ENCODE measurements at regions not wholly inside any gene's neighbourhood (a gene's known extent, or its start where the extent isn't known, plus 50 kb on each side); places are given as distances from the start of the nearest gene placed in this dataset.
"Not testable (repeated sequence)": the region's sequence is repeated elsewhere in the genome, so short reads cannot be mapped to it uniquely, and the experiment has no call there.

DNA sequence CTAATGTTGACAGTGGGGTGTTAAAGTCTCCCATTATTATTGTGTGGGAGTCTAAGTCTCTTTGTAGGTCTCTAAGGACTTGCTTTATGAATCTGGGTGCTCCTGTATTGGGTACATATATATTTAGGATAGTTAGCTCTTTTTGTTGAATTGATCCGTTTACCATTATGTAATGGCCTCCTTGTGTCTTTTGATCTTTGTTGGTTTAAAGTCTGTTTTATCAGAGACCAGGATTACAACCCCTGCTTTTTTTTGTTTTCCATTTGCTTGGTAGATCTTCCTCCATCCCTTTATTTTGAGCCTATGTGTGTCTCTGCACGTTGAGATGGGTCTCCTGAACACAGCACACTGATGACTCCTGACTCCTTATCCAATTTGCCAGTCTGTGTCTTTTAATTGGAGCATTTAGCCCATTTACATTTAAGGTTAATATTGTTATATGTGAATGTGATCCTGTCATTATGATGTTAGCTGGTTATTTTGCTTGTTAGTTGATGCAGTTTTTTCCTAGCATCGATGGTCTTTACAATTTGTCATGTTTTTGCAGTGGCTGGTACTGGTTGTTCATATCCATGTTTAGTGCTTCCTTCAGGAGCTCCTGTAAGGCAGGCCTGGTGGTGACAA is 188.9 kb downstream of the TTC6 start:
- H3K9me3 Mint-ChIP-seq: peaks cover 2 to 23% (median 10%) of the 10 kb centered on the region in 7 donors
- H3K4me3 Mint-ChIP-seq: not testable (repeated sequence)

DNA sequence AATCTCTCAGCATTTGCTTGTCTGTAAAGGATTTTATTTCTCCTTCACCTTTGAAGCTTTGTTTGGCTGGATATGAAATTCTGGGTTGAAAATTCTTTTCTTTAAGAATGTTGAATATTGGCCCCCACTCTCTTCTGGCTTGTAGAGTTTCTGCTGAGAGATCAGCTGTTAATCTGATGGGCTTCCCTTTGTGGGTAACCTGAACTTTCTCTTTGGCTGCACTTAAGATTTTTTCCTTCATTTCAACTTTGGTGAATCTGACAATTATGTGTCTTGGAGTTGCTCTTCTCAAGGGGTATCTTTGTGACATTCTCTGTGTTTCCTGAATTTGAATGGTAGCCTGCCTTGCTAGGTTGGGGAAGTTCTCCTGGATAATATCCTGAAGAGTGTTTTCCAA is 189.4 kb downstream of the TTC6 start:
- DNase-seq; H3K27ac Mint-ChIP-seq; H3K27me3 Mint-ChIP-seq; H3K4me3 Mint-ChIP-seq; H3K36me3 Mint-ChIP-seq; H3K4me1 Mint-ChIP-seq; ATAC-seq (ENCODE audit: low read depth in 2 of 2): not testable (repeated sequence)
- H3K9me3 Mint-ChIP-seq: peaks cover 2 to 23% (median 10%) of the 10 kb centered on the region in 7 donors

More for the DNA sequence above, 188.9 kb downstream of the TTC6 start:
- not testable (repeated sequence) for H3K4me1 Mint-ChIP-seq; ATAC-seq (ENCODE audit: low read depth in 2 of 2); H3K36me3 Mint-ChIP-seq; H3K27me3 Mint-ChIP-seq; DNase-seq
- H3K27ac Mint-ChIP-seq: peak overlapping the region in 1 of 6 donors; percentile 50

DNA sequence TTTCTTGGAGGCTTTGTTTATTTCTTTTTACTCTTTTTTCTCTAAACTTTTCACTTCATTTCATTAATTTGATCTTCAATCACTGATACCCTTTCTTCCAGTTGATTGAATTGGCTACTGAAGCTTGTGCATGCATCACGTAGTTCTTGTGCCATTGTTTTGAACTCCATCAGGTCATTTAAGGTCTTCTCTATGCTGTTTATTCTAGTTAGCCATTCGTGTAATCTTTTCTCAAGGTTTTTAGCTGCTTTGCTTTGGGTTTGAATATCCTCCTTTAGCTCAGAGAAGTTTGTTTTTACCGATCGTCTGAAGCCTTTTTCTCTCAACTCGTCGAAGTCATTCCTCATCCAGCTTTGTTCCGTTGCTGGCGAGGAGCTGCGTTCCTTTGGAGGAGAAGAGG is 189.9 kb downstream of the TTC6 start:
- H3K27ac Mint-ChIP-seq; ATAC-seq (ENCODE audit: low read depth in 2 of 2); H3K4me1 Mint-ChIP-seq; DNase-seq; H3K4me3 Mint-ChIP-seq; H3K36me3 Mint-ChIP-seq; H3K27me3 Mint-ChIP-seq: not testable (repeated sequence)
- H3K9me3 Mint-ChIP-seq: peaks cover 2 to 20% (median 10%) of the 10 kb centered on the region in 7 donors

DNA sequence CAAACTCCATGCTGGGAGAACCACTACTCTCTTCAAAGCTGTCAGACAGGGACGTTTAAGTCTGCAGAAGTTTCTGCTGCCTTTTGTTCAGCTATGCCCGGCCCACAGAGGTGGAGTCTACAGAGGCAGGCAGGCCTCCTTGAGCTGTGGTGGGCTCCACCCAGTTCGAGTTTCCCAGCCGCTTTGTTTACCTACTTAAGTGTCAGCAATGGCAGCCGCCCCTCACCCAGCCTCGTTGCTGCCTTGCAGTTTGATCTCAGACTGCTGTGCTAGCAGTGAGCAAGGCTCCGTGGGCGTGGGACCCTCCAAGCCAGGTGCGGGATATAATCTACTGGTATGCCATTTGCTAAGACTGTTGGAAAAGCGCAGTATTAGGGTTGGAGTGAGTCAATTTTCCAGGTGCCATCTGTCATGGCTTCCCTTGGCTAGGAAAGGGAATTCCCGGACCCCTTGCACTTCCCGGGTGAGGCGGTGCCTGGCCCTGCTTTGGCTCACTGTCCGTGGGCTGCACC is 190.7 kb downstream of the TTC6 start:
- not testable (repeated sequence) for H3K4me3 Mint-ChIP-seq; ATAC-seq (ENCODE audit: low read depth in 2 of 2); H3K36me3 Mint-ChIP-seq; H3K27me3 Mint-ChIP-seq; DNase-seq; H3K27ac Mint-ChIP-seq; H3K4me1 Mint-ChIP-seq
- H3K9me3 Mint-ChIP-seq: peaks cover 0 to 12% (median 9%) of the 10 kb centered on the region in 7 donors

DNA sequence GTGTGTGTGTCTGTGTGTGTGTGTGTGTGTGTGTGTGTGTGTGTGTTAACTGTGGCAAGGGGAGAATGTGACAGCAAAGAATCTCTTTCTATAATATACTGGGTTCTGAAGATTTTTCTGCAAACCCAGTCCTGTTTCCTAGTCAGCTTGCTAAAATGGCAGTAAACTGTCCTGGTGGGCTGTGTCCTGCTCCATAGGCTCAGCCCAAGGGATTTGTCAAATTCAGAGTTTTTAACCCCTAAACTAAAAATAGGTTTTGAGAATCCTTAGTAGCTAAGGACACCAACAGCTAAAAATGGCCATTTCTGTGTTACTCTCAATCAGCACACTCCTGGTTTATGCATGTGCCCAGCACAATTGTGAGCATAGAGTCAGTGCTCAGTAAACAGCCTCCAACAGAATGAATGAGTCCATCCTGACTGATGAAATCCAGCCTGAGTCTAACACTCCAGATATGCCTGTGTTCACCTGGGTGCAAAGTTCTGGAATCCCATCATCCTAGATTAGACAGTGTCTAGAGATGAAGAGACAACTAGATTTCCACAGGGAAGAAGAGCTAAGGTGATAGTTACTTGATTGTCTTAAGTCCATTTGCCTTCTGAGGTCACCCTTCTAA is 192.6 kb downstream of the TTC6 start:
- ATAC-seq (ENCODE audit: low read depth in 2 of 2) (no peak), DNase-seq (no peak)
- no peaks in the 10 kb centered on the region for H3K36me3 Mint-ChIP-seq
- no peaks in the 10 kb centered on the region for H3K27me3 Mint-ChIP-seq
- no peaks in the 10 kb centered on the region for H3K4me1 Mint-ChIP-seq
- no peak overlapping the region for H3K4me3 Mint-ChIP-seq
- no peak overlapping the region for H3K27ac Mint-ChIP-seq
- H3K9me3 Mint-ChIP-seq: peaks cover 0 to 12% (median 4%) of the 10 kb centered on the region in 7 donors

DNA sequence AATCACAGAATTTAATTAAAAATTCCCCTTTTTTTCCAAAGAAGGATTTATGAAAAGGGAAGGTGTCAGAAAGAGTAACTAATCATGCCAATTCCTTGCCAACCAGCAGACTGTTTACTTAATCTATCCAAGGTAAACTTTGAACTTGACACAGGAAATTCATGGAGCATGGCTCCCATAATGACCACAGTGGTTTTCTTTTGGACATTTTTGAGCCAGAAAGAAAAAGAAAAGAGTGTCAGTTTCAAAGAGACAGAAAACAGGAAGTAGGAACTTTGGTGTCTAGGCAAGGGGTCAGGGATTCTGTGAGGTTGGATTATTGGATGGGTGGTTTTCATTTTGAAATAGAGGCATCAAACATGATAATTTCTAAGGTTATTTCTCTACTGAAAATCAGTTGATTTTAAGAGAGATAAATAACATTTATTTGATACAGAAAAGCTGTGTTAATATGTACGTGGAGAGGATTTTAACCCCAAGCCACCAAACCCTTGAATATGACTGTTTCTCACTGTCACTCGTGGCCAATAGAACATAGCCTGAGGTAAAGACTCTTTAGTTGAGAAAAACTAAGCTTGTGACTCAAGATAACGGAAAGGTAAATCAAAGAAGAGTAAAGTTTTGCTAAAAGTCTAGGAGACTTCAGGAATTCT is 196.1 kb downstream of the TTC6 start:
- Mint-ChIP-seq H3K36me3 (no peaks in the 10 kb centered on the region), H3K4me3 (no peak overlapping the region), H3K9me3 (peaks cover 0 to 4% (median 0%) of the 10 kb centered on the region in 7 donors), H3K27me3 (no peaks in the 10 kb centered on the region), H3K27ac (no peak overlapping the region), H3K4me1 (no peaks in the 10 kb centered on the region)
- no peak for DNase-seq
- ATAC-seq (ENCODE audit: low read depth in 2 of 2): no peak

DNA sequence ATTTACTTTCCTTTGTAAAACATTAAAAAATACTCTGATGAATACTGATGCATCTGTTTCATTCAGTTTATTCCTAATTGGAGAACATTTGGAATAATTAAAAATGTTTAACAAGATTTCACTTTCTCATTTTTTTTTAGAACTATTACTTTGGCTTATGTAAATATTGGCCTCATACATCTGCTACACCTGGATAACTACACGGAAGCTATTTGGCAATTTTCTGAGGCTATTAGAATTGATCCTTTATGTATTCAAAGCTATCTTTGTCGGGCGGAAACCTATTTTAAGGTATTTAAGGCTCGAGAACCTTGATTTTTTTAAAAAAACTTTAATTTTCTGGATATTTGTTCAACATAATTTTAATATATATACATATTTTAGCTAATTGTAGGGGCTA is 196.7 kb downstream of the TTC6 start:
- no peak for DNase-seq

DNA sequence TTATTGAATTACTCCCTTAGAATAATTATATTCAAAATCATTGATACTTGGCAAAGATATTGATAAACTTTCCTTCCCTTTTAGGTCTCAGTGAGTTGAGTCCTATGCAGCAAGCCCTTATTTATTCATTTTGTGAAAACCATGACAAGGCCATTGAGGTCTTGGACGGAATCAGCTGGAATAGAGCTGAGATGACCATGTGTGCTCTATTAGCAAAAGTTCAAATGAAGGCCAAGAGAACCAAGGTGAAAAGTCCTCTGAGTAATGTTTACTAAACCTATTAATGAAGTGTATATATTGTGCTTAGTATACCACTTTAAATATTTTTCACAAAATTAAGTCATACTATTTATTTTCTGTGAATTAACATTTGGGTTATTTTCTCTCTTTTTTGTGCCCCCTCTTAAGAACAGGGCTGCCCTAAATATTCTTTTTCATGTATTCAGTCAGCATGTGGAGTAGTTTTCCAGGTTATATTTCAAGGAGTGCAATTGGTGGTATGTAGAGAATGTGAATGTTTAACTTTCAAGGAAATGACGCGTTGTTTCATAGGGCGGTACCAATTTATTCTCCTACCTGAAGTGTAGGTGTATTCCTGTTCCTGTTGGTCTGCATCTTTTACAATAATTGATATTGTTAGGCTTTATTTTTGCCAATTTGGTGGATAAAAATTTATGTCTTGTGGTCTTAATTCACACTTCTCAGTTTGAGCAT is 201.4 kb downstream of the TTC6 start:
- Mint-ChIP-seq H3K4me3 (no peak overlapping the region), H3K27me3 (no peaks in the 10 kb centered on the region), H3K36me3 (no peaks in the 10 kb centered on the region), H3K9me3 (peaks cover 0 to 6% (median 0%) of the 10 kb centered on the region in 7 donors), H3K4me1 (no peaks in the 10 kb centered on the region), H3K27ac (no peak overlapping the region)
- ATAC-seq (ENCODE audit: low read depth in 2 of 2) (no peak), DNase-seq (no peak)

More for the DNA sequence above, 196.7 kb downstream of the TTC6 start:
- H3K4me3 Mint-ChIP-seq: no peak overlapping the region
- no peaks in the 10 kb centered on the region for H3K27me3 Mint-ChIP-seq
- H3K27ac Mint-ChIP-seq: no peak overlapping the region
- no peaks in the 10 kb centered on the region for H3K4me1 Mint-ChIP-seq
- no peaks in the 10 kb centered on the region for H3K36me3 Mint-ChIP-seq
- ATAC-seq (ENCODE audit: low read depth in 2 of 2): no peak
- H3K9me3 Mint-ChIP-seq: peaks cover 0 to 4% (median 0%) of the 10 kb centered on the region in 7 donors

DNA sequence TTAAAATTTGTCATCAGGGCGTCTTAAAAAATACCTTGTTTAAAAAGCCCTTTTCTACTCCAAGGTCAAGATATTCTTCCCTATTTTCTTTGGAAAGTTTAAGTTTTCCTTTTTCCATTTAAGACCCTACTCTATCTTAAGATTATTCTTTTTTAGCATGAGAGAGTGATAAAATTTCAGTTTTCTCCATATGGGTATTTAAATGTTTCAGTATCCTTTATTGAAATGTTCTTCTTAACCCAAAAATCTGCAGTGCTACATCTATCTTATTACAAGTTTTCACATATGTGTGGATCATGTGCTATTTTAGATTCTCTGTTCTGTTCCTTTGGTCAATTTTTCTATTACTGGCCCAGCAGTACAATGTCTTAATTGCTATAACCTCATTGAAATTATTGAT is 202.2 kb downstream of the TTC6 start:
- ATAC-seq (ENCODE audit: low read depth in 2 of 2) (no peak), DNase-seq (no peak)
- no peaks in the 10 kb centered on the region for H3K4me1 Mint-ChIP-seq
- H3K4me3 Mint-ChIP-seq: no peak overlapping the region
- H3K36me3 Mint-ChIP-seq: no peaks in the 10 kb centered on the region
- H3K27me3 Mint-ChIP-seq: no peaks in the 10 kb centered on the region
- no peak overlapping the region for H3K27ac Mint-ChIP-seq
- peaks cover 0 to 8% (median 2%) of the 10 kb centered on the region in 7 donors for H3K9me3 Mint-ChIP-seq

DNA sequence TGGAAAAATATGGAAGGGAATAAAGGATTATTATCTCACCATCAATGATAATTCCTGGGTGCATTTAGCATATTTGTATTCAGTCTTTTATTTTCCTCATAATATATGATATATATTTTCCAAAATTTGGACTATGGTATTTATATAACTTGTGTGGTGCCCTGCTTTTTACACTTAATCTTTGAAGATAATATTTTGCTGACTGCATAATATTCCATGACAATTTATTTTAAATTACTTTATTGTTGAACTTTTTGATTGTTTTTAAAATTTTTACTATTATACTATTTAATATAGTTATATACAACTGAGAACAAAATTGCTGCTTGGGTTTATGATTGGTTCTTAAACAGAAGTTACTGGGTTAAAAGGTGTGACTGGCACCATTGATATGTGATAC is 212.3 kb downstream of the TTC6 start:
- H3K4me3 Mint-ChIP-seq: no peak overlapping the region
- H3K4me1 Mint-ChIP-seq: no peaks in the 10 kb centered on the region
- DNase-seq (no peak), ATAC-seq (ENCODE audit: low read depth in 2 of 2) (no peak)
- peaks cover 0 to 5% (median 0%) of the 10 kb centered on the region in 3 donors for H3K27me3 Mint-ChIP-seq
- no peak overlapping the region for H3K27ac Mint-ChIP-seq
- no peaks in the 10 kb centered on the region for H3K36me3 Mint-ChIP-seq
- H3K9me3 Mint-ChIP-seq: peaks cover 0 to 5% (median 2%) of the 10 kb centered on the region in 7 donors

DNA sequence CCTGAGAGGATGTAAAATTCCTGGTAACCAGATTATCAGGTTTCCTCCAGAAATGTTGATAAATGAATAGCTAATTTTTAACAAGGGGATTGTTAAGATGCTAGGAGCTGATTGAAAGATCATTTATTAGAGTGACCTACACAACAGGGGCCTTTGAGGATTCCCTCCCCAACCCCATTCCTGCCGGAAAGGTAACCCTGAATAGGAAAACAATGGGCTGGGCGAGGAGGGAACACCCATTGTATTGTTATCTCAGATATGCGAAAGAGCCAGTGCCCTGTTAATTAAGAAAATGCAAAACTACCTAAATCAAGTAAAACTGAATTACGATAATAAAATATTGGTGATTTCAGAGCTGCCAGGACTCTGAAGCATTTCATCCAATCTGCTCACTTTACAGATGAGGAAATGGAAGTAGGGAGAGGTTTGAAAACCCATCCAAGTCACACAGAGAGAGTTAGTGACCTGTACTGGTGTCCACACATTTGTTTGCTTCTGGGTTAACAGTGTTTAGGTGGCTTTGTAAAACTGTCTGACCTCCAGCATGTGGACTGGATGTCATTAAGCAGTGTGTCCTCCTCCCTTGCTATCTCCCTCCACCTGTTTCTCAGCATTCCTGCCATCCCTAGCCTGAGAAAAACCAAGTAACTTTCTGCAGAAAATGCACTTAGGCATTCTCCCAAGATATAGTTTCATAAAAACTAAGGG is 214.8 kb downstream of the TTC6 start:
- H3K27ac Mint-ChIP-seq: peak overlapping the region in 1 of 6 donors; percentile 43
- H3K4me1 Mint-ChIP-seq: no peaks in the 10 kb centered on the region
- H3K36me3 Mint-ChIP-seq: no peaks in the 10 kb centered on the region
- no peak for DNase-seq
- peaks cover 0 to 5% (median 2%) of the 10 kb centered on the region in 7 donors for H3K9me3 Mint-ChIP-seq
- peaks cover 0 to 5% (median 0%) of the 10 kb centered on the region in 3 donors for H3K27me3 Mint-ChIP-seq
- H3K4me3 Mint-ChIP-seq: no peak overlapping the region
- no peak for ATAC-seq (ENCODE audit: low read depth in 2 of 2)

DNA sequence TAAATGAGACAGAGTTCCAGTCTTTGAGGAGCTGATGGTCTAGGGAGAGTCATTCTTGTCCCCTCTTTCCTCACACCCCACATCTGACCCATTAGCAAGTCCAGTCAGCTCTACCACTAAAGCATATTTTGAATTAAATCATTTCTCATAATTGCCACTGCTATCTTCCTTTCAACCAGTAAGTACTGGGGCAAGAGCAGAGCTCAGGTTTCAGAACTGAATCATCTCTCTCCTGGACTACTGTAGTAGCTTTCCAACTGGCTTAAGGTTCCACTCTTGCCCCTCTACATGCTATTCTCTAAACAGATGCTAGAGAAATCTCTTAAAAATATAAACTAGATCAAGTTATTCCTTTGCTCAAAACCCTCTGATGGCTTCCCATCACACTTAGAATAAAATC is 218.3 kb downstream of the TTC6 start:
- Mint-ChIP-seq H3K4me1 (no peaks in the 10 kb centered on the region), H3K27ac (no peak overlapping the region), H3K4me3 (no peak overlapping the region), H3K9me3 (peaks cover 0 to 5% (median 0%) of the 10 kb centered on the region in 7 donors), H3K36me3 (no peaks in the 10 kb centered on the region), H3K27me3 (peaks cover 0 to 5% (median 0%) of the 10 kb centered on the region in 3 donors)
- ATAC-seq (ENCODE audit: low read depth in 2 of 2) (no peak), DNase-seq (no peak)

DNA sequence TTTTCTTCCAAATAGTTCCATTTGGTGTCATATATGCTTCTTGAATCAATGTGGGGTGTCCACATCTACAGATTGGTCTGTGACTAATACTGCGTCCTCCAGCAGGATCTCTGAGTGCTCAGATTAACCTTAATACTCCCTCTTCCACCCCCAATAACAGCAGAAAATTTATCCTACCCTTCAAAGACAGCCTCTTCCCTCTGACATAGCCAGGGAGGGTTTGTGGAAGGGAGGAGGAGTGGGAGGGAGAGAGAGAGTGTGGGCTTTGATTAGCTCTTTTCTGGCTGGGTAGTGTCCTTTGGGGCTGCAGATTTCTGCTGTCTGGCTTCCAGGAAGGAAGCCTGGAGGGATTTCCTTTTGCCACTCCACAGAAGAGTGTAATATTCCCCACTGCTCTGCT is 220.7 kb downstream of the TTC6 start:
- Mint-ChIP-seq H3K36me3 (no peaks in the 10 kb centered on the region), H3K27me3 (no peaks in the 10 kb centered on the region), H3K27ac (no peak overlapping the region), H3K4me1 (no peaks in the 10 kb centered on the region), H3K9me3 (peaks cover 0 to 5% (median 0%) of the 10 kb centered on the region in 7 donors), H3K4me3 (no peak overlapping the region)
- DNase-seq: no peak
- no peak for ATAC-seq (ENCODE audit: low read depth in 2 of 2)
